GM19452 (cell line): ENCODE measurements at regions not wholly inside any gene's neighbourhood (a gene's known extent, or its start where the extent isn't known, plus 50 kb on each side); places are given as distances from the start of the nearest gene placed in this dataset.
"Not testable (repeated sequence)": the region's sequence is repeated elsewhere in the genome, so short reads cannot be mapped to it uniquely, and the experiment has no call there.

Experiments used
- ATAC-seq: cut with Tn5 transposase; IDR thresholded peaks from one replicate; pipeline ENCODE4 v1.9.1; 2021; ENCODE audit not compliant: unreplicated experiment

- ATAC-seq, result no peak
These were observed 449.2 kb downstream of the SIPA1L2 start for GRCh38 chr1:232180779-232181136.

- no peak for ATAC-seq
These were observed 449.8 kb downstream of the SIPA1L2 start for GRCh38 chr1:232179896-232180778.

- no peak for ATAC-seq
These were observed 451.7 kb downstream of the SIPA1L2 start for GRCh38 chr1:232178191-232178590.

GRCh38 chr1:232177438-232177837 is 452.5 kb downstream of the SIPA1L2 start:
- no peak for ATAC-seq

GRCh38 chr1:232176222-232176621 is 453.7 kb downstream of the SIPA1L2 start:
- no peak for ATAC-seq

GRCh38 chr1:232174306-232174705 is 455.6 kb downstream of the SIPA1L2 start:
- no peak for ATAC-seq

- no peak for ATAC-seq
These were observed 457.4 kb downstream of the SIPA1L2 start for GRCh38 chr1:232172563-232172962.

GRCh38 chr1:232170909-232171308 is 459.0 kb downstream of the SIPA1L2 start:
- ATAC-seq, result no peak

- ATAC-seq, result no peak
These were observed 460.5 kb downstream of the SIPA1L2 start for GRCh38 chr1:232169436-232169835.

- no peak for ATAC-seq
These were observed 461.4 kb downstream of the SIPA1L2 start for GRCh38 chr1:232168508-232168907.

GRCh38 chr1:232166942-232167341 is 463.0 kb downstream of the SIPA1L2 start:
- ATAC-seq, result no peak

- no peak for ATAC-seq
These were observed 465.6 kb downstream of the SIPA1L2 start for GRCh38 chr1:232164078-232164963.

GRCh38 chr1:232163533-232163932 is 466.4 kb downstream of the SIPA1L2 start:
- no peak for ATAC-seq

- no peak for ATAC-seq
These were observed 467.9 kb downstream of the SIPA1L2 start for GRCh38 chr1:232162001-232162400.

GRCh38 chr1:232158558-232158957 is 471.4 kb downstream of the SIPA1L2 start:
- ATAC-seq, result not testable (repeated sequence)

GRCh38 chr1:232156070-232156469 is 473.9 kb downstream of the SIPA1L2 start:
- not testable (repeated sequence) for ATAC-seq

- ATAC-seq, result no peak
These were observed 476.3 kb downstream of the SIPA1L2 start for GRCh38 chr1:232153652-232154051.

GRCh38 chr1:232150770-232151548 is 479.0 kb downstream of the SIPA1L2 start:
- ATAC-seq, result no peak

GRCh38 chr1:232149287-232150201 is 480.4 kb downstream of the SIPA1L2 start:
- ATAC-seq, result no peak

- ATAC-seq, result no peak
These were observed 482.7 kb downstream of the SIPA1L2 start for GRCh38 chr1:232147215-232147614.
